ENCODE measurements at regions not wholly inside any gene's neighbourhood (a gene's known extent, or its start where the extent isn't known, plus 50 kb on each side); places are given as distances from the start of the nearest gene placed in this dataset.

DNA sequence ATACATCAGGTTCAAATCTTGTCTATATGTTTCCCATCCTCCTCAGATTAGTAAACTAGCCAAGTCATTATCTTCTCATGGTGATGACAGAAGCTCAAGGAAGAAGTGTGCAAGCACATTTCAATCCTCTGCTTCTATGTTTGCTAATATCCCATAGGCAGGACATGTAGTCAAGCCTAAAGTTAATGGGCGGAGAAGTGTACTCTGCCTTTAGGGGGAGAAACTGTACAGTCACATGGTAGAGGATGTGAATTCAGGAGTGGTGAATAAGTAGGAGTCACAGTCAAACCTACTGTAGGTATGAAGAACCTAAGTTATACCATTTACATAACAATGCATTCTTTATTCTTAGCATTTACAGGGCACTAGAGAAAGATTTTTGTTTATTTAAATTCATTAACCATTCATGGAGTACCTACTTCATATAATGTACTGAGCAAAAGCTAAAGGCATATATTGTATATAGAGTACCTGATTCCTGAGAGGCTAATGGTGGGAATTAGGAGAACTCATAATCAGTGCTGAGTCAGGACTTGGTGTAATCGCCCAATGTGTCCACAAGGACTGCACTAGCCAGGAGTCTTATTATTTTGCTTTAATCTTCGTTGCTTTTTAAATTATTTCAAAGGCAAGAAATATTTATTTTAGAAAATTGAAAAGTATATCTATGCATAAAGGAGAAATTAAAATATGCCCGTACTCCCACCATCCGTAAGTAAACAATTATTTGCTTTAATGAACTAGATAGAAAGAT, 394.3 kb upstream of the ETAA1 start:
- ATAC-seq (no peak), DNase-seq (no peak)
- no peaks in the 10 kb centered on the region for H3K9me3 ChIP-seq (ENCODE audit: control insufficient read depth, insufficient read depth, low read length)
- intact Hi-C loops (cut with micrococcal nuclease): no loop called here
- no peak overlapping the region for H3K4me3 ChIP-seq (ENCODE audit: low read length)
- Mint-ChIP-seq H3K4me1 (no peaks in the 10 kb centered on the region), H3K27ac (no peak overlapping the region), H3K9me3 (peaks cover 3 to 4% of the 10 kb centered on the region in 2 donors), H3K4me3 (no peak overlapping the region), H3K36me3 (no peaks in the 10 kb centered on the region), H3K27me3 (ENCODE audit: low read depth in 2 of 2) (peaks cover 0 to 2% of the 10 kb centered on the region in 2 donors)
- H3K27ac ChIP-seq (ENCODE audit: low read length): no peak overlapping the region
- H3K27me3 ChIP-seq (ENCODE audit: control insufficient read depth, insufficient read depth, low read length): no peaks in the 10 kb centered on the region
- TF ChIP-seq, protein P1, sequence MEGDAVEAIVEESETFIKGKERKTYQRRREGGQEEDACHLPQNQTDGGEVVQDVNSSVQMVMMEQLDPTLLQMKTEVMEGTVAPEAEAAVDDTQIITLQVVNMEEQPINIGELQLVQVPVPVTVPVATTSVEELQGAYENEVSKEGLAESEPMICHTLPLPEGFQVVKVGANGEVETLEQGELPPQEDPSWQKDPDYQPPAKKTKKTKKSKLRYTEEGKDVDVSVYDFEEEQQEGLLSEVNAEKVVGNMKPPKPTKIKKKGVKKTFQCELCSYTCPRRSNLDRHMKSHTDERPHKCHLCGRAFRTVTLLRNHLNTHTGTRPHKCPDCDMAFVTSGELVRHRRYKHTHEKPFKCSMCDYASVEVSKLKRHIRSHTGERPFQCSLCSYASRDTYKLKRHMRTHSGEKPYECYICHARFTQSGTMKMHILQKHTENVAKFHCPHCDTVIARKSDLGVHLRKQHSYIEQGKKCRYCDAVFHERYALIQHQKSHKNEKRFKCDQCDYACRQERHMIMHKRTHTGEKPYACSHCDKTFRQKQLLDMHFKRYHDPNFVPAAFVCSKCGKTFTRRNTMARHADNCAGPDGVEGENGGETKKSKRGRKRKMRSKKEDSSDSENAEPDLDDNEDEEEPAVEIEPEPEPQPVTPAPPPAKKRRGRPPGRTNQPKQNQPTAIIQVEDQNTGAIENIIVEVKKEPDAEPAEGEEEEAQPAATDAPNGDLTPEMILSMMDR (IDR thresholded peaks at IDR 0.05): no peak
- WGBS (ENCODE audit: insufficient coverage): 88% methylated on average over 2 of the region's 5 CpGs
- no peaks in the 10 kb centered on the region for H3K36me3 ChIP-seq (ENCODE audit: control insufficient read depth, insufficient read depth, low read length)
- no peaks in the 10 kb centered on the region for H3K4me1 ChIP-seq (ENCODE audit: control insufficient read depth, insufficient read depth, low read length)

DNA sequence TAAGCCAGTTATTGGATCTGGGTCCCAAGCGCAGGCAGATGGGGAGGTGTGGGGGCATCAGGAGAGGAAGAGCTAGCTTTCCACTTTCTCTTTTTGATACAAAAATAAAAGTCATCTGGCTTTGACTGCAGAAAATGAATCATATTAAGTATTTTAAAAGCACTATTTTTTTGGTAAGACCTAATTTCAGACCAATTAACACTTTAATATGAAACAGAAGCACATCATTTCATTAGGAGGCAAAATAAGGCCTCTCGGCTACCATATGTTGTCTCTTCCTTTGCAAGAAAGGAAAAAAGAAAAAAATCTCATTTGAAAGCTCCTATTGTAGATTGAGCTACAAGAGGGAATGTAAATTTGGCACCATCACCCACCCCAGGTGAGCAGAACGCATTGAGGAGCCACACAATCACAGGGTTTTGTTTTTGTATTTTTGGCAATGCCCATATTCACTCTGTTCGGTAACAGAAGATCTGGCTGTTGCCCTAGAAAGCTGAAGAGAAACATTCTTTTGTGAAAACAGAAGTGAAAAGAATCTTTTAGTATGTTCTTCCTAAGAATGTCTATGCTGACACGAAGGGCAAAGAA, 390.7 kb upstream of the ETAA1 start:
- Mint-ChIP-seq H3K4me3 (no peak overlapping the region), H3K9me3 (peaks cover 2 to 3% of the 10 kb centered on the region in 2 donors), H3K27ac (no peak overlapping the region), H3K36me3 (no peaks in the 10 kb centered on the region), H3K27me3 (ENCODE audit: low read depth in 2 of 2) (peaks cover 0 to 2% of the 10 kb centered on the region in 2 donors), H3K4me1 (no peaks in the 10 kb centered on the region)
- WGBS (ENCODE audit: insufficient coverage): 57% methylated on average over 3 of the region's 5 CpGs
- no peaks in the 10 kb centered on the region for H3K9me3 ChIP-seq (ENCODE audit: control insufficient read depth, insufficient read depth, low read length)
- DNase-seq: no peak
- H3K4me3 ChIP-seq (ENCODE audit: low read length): no peak overlapping the region
- ATAC-seq: no peak
- no peaks in the 10 kb centered on the region for H3K27me3 ChIP-seq (ENCODE audit: control insufficient read depth, insufficient read depth, low read length)
- H3K36me3 ChIP-seq (ENCODE audit: control insufficient read depth, insufficient read depth, low read length): no peaks in the 10 kb centered on the region
- intact Hi-C loops (cut with micrococcal nuclease): no loop called here
- no peak overlapping the region for H3K27ac ChIP-seq (ENCODE audit: low read length)
- H3K4me1 ChIP-seq (ENCODE audit: control insufficient read depth, insufficient read depth, low read length): no peaks in the 10 kb centered on the region
- TF ChIP-seq, protein P1 (IDR thresholded peaks at IDR 0.05): no peak

- no peak for ATAC-seq
- H3K4me1 Mint-ChIP-seq: no peaks in the 10 kb centered on the region
- no peaks in the 10 kb centered on the region for H3K36me3 Mint-ChIP-seq
- no peaks in the 10 kb centered on the region for H3K27me3 ChIP-seq (ENCODE audit: control insufficient read depth, insufficient read depth, low read length)
- H3K36me3 ChIP-seq (ENCODE audit: control insufficient read depth, insufficient read depth, low read length): no peaks in the 10 kb centered on the region
- no peak overlapping the region for H3K27ac ChIP-seq (ENCODE audit: low read length)
- peaks cover 0 to 2% of the 10 kb centered on the region in 2 donors for H3K27me3 Mint-ChIP-seq (ENCODE audit: low read depth in 2 of 2)
- peaks cover under 1 to 3% of the 10 kb centered on the region in 2 donors for H3K9me3 Mint-ChIP-seq
- no peak overlapping the region for H3K27ac Mint-ChIP-seq
- H3K4me3 Mint-ChIP-seq: no peak overlapping the region
- no peak overlapping the region for H3K4me3 ChIP-seq (ENCODE audit: low read length)
- no peak for DNase-seq
- no peaks in the 10 kb centered on the region for H3K4me1 ChIP-seq (ENCODE audit: control insufficient read depth, insufficient read depth, low read length)
- intact Hi-C loops (cut with micrococcal nuclease): no loop called here
- TF ChIP-seq, protein P1 (IDR thresholded peaks at IDR 0.05): no peak
- WGBS (ENCODE audit: insufficient coverage): 88% methylated on average over 3 of the region's 4 CpGs
- no peaks in the 10 kb centered on the region for H3K9me3 ChIP-seq (ENCODE audit: control insufficient read depth, insufficient read depth, low read length)
Observed at GRCh38 chr2:67008155-67008554, 389.0 kb upstream of the ETAA1 start.

Data from natural killer cell (primary cell).